Right ventricle myocardium inferior (tissue), 1 donor: ENCODE measurements at regions not wholly inside any gene's neighbourhood (a gene's known extent, or its start where the extent isn't known, plus 50 kb on each side); places are given as distances from the start of the nearest gene placed in this dataset.
"Not testable (repeated sequence)": the region's sequence is repeated elsewhere in the genome, so short reads cannot be mapped to it uniquely, and the experiment has no call there.

Source experiments
- ATAC-seq: fragments of 200-7000 bp; cut with Tn5 transposase; one replicate; pipeline ENCODE4 v1.9.1; 2020; ENCODE audit warnings: mild to moderate bottlenecking, moderate library complexity
- DNase-seq: peaks from one replicate; pipeline ENCODE4 v3.0.0; 2021; ENCODE audit errors: missing footprints
- intact Hi-C: fragments of 100-400 bp; cut with DNase I; formaldehyde crosslinking; loops from one replicate; pipeline ENCODE4 v1.11.0; 2022
- donor health status: DM: no; HTN: yes; CAD: no; lungs with severe emphysema.

GRCh38 chr18:14933049-14933851 is 185.3 kb downstream of the ANKRD30B start:
- DNase-seq = no peak
- no peak for ATAC-seq
- intact Hi-C loops = no loop called here

GRCh38 chr18:14933964-14934363 is 186.0 kb downstream of the ANKRD30B start:
- intact Hi-C loops = no loop called here
- ATAC-seq (no peak), DNase-seq (no peak)

- DNase-seq = no peak
- intact Hi-C loops = no loop called here
- no peak for ATAC-seq
Measured at GRCh38 chr18:14935210-14935609, 187.2 kb downstream of the ANKRD30B start.

GRCh38 chr18:14936313-14936712 is 188.3 kb downstream of the ANKRD30B start:
- DNase-seq (no peak), ATAC-seq (no peak)
- intact Hi-C loops = no loop called here

GRCh38 chr18:14937271-14937670 is 189.3 kb downstream of the ANKRD30B start:
- intact Hi-C loops = no loop called here
- no peak for ATAC-seq
- DNase-seq = no peak

- intact Hi-C loops = no loop called here
- ATAC-seq = no peak
- DNase-seq = no peak
Measured at GRCh38 chr18:14939141-14939540, 191.2 kb downstream of the ANKRD30B start.

- intact Hi-C loops, DNase-seq, ATAC-seq: not testable (repeated sequence)
Measured at GRCh38 chr18:14940106-14940505, 192.1 kb downstream of the ANKRD30B start.

GRCh38 chr18:14940735-14941134 is 192.8 kb downstream of the ANKRD30B start:
- intact Hi-C loops = no loop called here
- ATAC-seq (no peak), DNase-seq (peak; percentile 26)

- DNase-seq (no peak), ATAC-seq (no peak)
- intact Hi-C loops = no loop called here
Measured at GRCh38 chr18:14941256-14941655, 193.3 kb downstream of the ANKRD30B start.

- intact Hi-C loops = no loop called here
- no peak for ATAC-seq
- no peak for DNase-seq
Measured at GRCh38 chr18:14941792-14942191, 193.8 kb downstream of the ANKRD30B start.

GRCh38 chr18:14942275-14942674 is 194.3 kb downstream of the ANKRD30B start:
- DNase-seq = peak; percentile 11
- intact Hi-C loops = no loop called here
- no peak for ATAC-seq

GRCh38 chr18:14943486-14943885 is 195.5 kb downstream of the ANKRD30B start:
- ATAC-seq = no peak
- intact Hi-C loops = no loop called here
- peak; percentile 21 for DNase-seq

- intact Hi-C loops = no loop called here
- peak; percentile 34 for DNase-seq
- no peak for ATAC-seq
Measured at GRCh38 chr18:14943967-14944636, 196.1 kb downstream of the ANKRD30B start.

- DNase-seq (peak; percentile 18), ATAC-seq (no peak)
- intact Hi-C loops = no loop called here
Measured at GRCh38 chr18:14944838-14945237, 196.9 kb downstream of the ANKRD30B start.

- no peak for ATAC-seq
- peak; percentile 4 for DNase-seq
- intact Hi-C loops = no loop called here
Measured at GRCh38 chr18:14945286-14945685, 197.3 kb downstream of the ANKRD30B start.

- intact Hi-C loops = no loop called here
- no peak for DNase-seq
- no peak for ATAC-seq
Measured at GRCh38 chr18:14945984-14946383, 198.0 kb downstream of the ANKRD30B start.

GRCh38 chr18:14946741-14947470 is 198.9 kb downstream of the ANKRD30B start:
- DNase-seq = peak; percentile 17
- ATAC-seq, intact Hi-C loops: not testable (repeated sequence)

GRCh38 chr18:14947482-14948162 is 199.7 kb downstream of the ANKRD30B start:
- ATAC-seq (no peak), DNase-seq (peak; percentile 20)
- intact Hi-C loops = no loop called here

- no peak for ATAC-seq
- intact Hi-C loops = no loop called here
Measured at GRCh38 chr18:14948163-14948540, 200.2 kb downstream of the ANKRD30B start.

More at GRCh38 chr18:14948163-14948540, 200.2 kb downstream of the ANKRD30B start:
- DNase-seq = no peak
